Endodermal cell (in vitro differentiated cells): ENCODE measurements at regions not wholly inside any gene's neighbourhood (a gene's known extent, or its start where the extent isn't known, plus 50 kb on each side); places are given as distances from the start of the nearest gene placed in this dataset.

ENCODE experiments used
- DNase-seq: peaks from one replicate; pipeline ENCODE4 v3.0.0-alpha.2; 2017
- H3K27ac ChIP-seq: 2 replicates; pipeline ENCODE4 v1.5.1; 2013; ENCODE audit warnings: mild to moderate bottlenecking, low read depth, low read length, moderate library complexity
- H3K27me3 ChIP-seq: 2 replicates; pipeline ENCODE4 v1.6.1; 2013; ENCODE audit warnings: mild to moderate bottlenecking, low read length, moderate library complexity; ENCODE audit not compliant: insufficient read depth, control insufficient read depth, poor library complexity, severe bottlenecking
- H3K36me3 ChIP-seq: 2 replicates; pipeline ENCODE4 v1.7.0; 2013; ENCODE audit warnings: mild to moderate bottlenecking, low read length, moderate library complexity; ENCODE audit not compliant: control insufficient read depth, insufficient read depth
- H3K4me1 ChIP-seq: one replicate; pipeline ENCODE4 v1.7.0; 2013; ENCODE audit warnings: low read length; ENCODE audit not compliant: control insufficient read depth, insufficient read depth
- H3K4me3 ChIP-seq: 2 replicates; pipeline ENCODE4 v1.5.1; 2013; ENCODE audit warnings: mild to moderate bottlenecking, low read length, moderate library complexity
- H3K9ac ChIP-seq: 2 replicates; pipeline ENCODE4 v1.6.1; 2013; ENCODE audit warnings: mild to moderate bottlenecking, low read length, moderate library complexity; ENCODE audit not compliant: poor library complexity, severe bottlenecking; ENCODE audit errors: extremely low read depth
- H3K9me3 ChIP-seq: 2 replicates; pipeline ENCODE4 v1.6.1; 2013; ENCODE audit warnings: mild to moderate bottlenecking, low read length, moderate library complexity; ENCODE audit not compliant: control insufficient read depth
- H3K27ac Mint-ChIP-seq: 2 replicates; pipeline ENCODE4 v1.8.0; 2020; ENCODE audit warnings: mixed read lengths
- H3K27me3 Mint-ChIP-seq: 2 replicates; pipeline ENCODE4 v1.8.0; 2021; ENCODE audit warnings: mild to moderate bottlenecking, mixed read lengths; ENCODE audit not compliant: insufficient read depth
- H3K36me3 Mint-ChIP-seq: 2 replicates; pipeline ENCODE4 v1.8.0; 2020; ENCODE audit warnings: low read depth, mixed read lengths
- H3K4me1 Mint-ChIP-seq: 2 replicates; pipeline ENCODE4 v1.8.0; 2020; ENCODE audit warnings: mixed read lengths
- H3K4me3 Mint-ChIP-seq: 2 replicates; pipeline ENCODE4 v1.8.0; 2020; ENCODE audit warnings: mild to moderate bottlenecking, moderate library complexity, mixed read lengths
- H3K9me3 Mint-ChIP-seq: 2 replicates; pipeline ENCODE4 v1.8.0; 2020; ENCODE audit warnings: mild to moderate bottlenecking, mixed read lengths
- WGBS, 2 experiments: methylation state at CpG; one replicate each; pipeline versions ENCODE4 v1.1.5 to v1.1.7; 2013; ENCODE audit warnings: missing lambda C conversion rate in 2 of 2, mixed read lengths in 1 of 2; ENCODE audit not compliant: insufficient coverage in 1 of 2, insufficient read length in 1 of 2; 5-methylcytosine and 5-hydroxymethylcytosine counted together
- TF ChIP-seq, protein P1 (sequence below): fragments of 200-600 bp; sonication (generic); conservative IDR thresholded peaks from 2 replicates; pipeline ENCODE4 v1.5.0; 2021; ENCODE audit warnings: antibody characterized with exemption, mild to moderate bottlenecking

GRCh38 chr2:176845718-176846117 is 366.9 kb upstream of the HNRNPA3 start:
- Mint-ChIP-seq H3K9me3 (no peaks in the 10 kb centered on the region), H3K4me3 (no peak overlapping the region), H3K36me3 (no peaks in the 10 kb centered on the region), H3K4me1 (no peaks in the 10 kb centered on the region), H3K27me3 (no peaks in the 10 kb centered on the region), H3K27ac (no peak overlapping the region)
- no peak overlapping the region for H3K27ac ChIP-seq
- no peaks in the 10 kb centered on the region for H3K36me3 ChIP-seq
- 91 to 100% methylated on average over 2 of the region's 2 CpGs for WGBS, 2 experiments
- no peaks in the 10 kb centered on the region for H3K27me3 ChIP-seq
- H3K4me1 ChIP-seq, result no peaks in the 10 kb centered on the region
- no peak overlapping the region for H3K4me3 ChIP-seq
- no peak for DNase-seq
- no peaks in the 10 kb centered on the region for H3K9me3 ChIP-seq
- no peak overlapping the region for H3K9ac ChIP-seq
- TF ChIP-seq, protein P1, sequence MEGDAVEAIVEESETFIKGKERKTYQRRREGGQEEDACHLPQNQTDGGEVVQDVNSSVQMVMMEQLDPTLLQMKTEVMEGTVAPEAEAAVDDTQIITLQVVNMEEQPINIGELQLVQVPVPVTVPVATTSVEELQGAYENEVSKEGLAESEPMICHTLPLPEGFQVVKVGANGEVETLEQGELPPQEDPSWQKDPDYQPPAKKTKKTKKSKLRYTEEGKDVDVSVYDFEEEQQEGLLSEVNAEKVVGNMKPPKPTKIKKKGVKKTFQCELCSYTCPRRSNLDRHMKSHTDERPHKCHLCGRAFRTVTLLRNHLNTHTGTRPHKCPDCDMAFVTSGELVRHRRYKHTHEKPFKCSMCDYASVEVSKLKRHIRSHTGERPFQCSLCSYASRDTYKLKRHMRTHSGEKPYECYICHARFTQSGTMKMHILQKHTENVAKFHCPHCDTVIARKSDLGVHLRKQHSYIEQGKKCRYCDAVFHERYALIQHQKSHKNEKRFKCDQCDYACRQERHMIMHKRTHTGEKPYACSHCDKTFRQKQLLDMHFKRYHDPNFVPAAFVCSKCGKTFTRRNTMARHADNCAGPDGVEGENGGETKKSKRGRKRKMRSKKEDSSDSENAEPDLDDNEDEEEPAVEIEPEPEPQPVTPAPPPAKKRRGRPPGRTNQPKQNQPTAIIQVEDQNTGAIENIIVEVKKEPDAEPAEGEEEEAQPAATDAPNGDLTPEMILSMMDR, result no peak

DNA sequence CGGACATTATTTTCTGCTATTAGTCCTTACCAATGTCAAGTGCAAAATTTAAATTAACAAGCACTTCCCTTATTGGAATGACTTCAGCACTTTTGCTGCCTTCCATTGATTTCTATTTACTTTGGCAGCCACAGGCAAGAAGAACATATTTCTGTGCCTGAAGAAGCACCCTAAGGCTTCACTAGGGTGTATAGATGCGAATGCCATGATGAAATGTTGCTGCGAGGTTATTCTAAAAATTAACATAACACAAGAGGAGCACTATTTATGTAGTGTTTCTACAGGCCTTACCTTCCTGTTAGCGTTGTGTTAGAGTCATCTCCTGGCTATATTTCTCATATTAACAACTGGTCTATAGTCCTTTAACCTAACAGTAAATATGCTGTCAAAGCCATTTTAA is 365.0 kb upstream of the HNRNPA3 start:
- TF ChIP-seq, protein P1, result no peak
- H3K27me3 Mint-ChIP-seq, result no peaks in the 10 kb centered on the region
- no peak overlapping the region for H3K9ac ChIP-seq
- H3K27ac Mint-ChIP-seq, result no peak overlapping the region
- H3K27ac ChIP-seq, result no peak overlapping the region
- no peak for DNase-seq
- H3K4me1 ChIP-seq, result no peaks in the 10 kb centered on the region
- no peak overlapping the region for H3K4me3 Mint-ChIP-seq
- no peaks in the 10 kb centered on the region for H3K36me3 Mint-ChIP-seq
- no peaks in the 10 kb centered on the region for H3K27me3 ChIP-seq
- H3K4me3 ChIP-seq, result no peak overlapping the region
- H3K36me3 ChIP-seq, result no peaks in the 10 kb centered on the region
- WGBS, 2 experiments, result 87 to 96% methylated on average over 3 to 4 of the region's 4 CpGs
- H3K4me1 Mint-ChIP-seq, result no peaks in the 10 kb centered on the region
- H3K9me3 ChIP-seq, result no peaks in the 10 kb centered on the region
- no peaks in the 10 kb centered on the region for H3K9me3 Mint-ChIP-seq

DNA sequence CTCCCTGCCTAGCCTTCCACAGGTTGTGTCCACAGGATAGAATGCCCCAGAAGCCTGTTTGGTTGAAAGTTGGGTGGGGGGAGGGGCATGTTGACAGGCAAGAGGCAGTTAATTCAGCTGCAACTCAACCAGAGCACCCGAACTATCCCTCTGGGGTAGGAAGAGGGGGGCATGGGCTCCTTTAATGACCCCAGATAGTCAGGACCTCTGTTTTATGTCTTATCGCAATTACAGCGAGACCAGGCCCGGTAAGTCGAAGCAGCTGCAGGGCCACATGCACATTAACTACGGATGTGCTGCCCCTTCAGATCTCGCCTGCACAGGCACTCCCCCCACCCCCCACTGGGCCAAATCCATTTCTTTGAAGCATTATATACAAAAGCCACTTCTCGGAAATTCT is 363.8 kb upstream of the HNRNPA3 start:
- Histone ChIP-seq H3K27ac (no peak overlapping the region), H3K27me3 (no peaks in the 10 kb centered on the region), H3K9ac (no peak overlapping the region), H3K9me3 (no peaks in the 10 kb centered on the region), H3K4me3 (no peak overlapping the region), H3K4me1 (no peaks in the 10 kb centered on the region), H3K36me3 (no peaks in the 10 kb centered on the region)
- no peak overlapping the region for H3K4me3 Mint-ChIP-seq
- WGBS, 2 experiments, result 89 to 93% methylated on average over 7 to 8 of the region's 8 CpGs
- H3K27me3 Mint-ChIP-seq, result no peaks in the 10 kb centered on the region
- no peak for DNase-seq
- H3K36me3 Mint-ChIP-seq, result no peaks in the 10 kb centered on the region
- TF ChIP-seq, protein P1, result no peak
- H3K9me3 Mint-ChIP-seq, result no peaks in the 10 kb centered on the region
- H3K27ac Mint-ChIP-seq, result no peak overlapping the region
- H3K4me1 Mint-ChIP-seq, result no peaks in the 10 kb centered on the region
